Upper lobe of left lung (tissue), 6 donors: ENCODE measurements at regions not wholly inside any gene's neighbourhood (a gene's known extent, or its start where the extent isn't known, plus 50 kb on each side); places are given as distances from the start of the nearest gene placed in this dataset.

Experiments used
- ATAC-seq, 2 donors: fragments of 200-7000 bp; cut with Tn5 transposase; one replicate each; pipeline ENCODE4 v1.9.1; 2022; ENCODE audit warnings: mild to moderate bottlenecking in 2 of 2, moderate library complexity in 2 of 2; ENCODE audit not compliant: low FRiP score in 2 of 2
- DNase-seq, 2 donors: peaks; one replicate each; pipeline ENCODE4 v3.0.0-alpha.2; 2019 to 2020
- H3K27ac ChIP-seq, 4 donors: fragments of 200-600 bp; sonication (generic); one replicate each; pipeline ENCODE4 v1.5.1; 2016 to 2019
- H3K27me3 ChIP-seq, 4 donors: fragments of 200-600 bp; sonication (generic); one replicate each; pipeline ENCODE4 v1.5.1; 2017 to 2019
- H3K36me3 ChIP-seq, 4 donors: fragments of 200-600 bp; sonication (generic); one replicate each; pipeline ENCODE4 v1.5.1; 2016 to 2019
- H3K4me1 ChIP-seq, 4 donors: fragments of 200-600 bp; sonication (generic); one replicate each; pipeline ENCODE4 v1.5.1; 2018 to 2019
- H3K4me3 ChIP-seq, 4 donors: fragments of 200-600 bp; sonication (generic); one replicate each; pipeline ENCODE4 v1.5.1; 2017 to 2019; ENCODE audit warnings: mild to moderate bottlenecking in 2 of 4, moderate library complexity in 1 of 4
- H3K9me3 ChIP-seq, 4 donors: fragments of 200-600 bp; sonication (generic); one replicate each; pipeline ENCODE4 v1.5.1; 2018 to 2019
- EP300 ChIP-seq, 4 donors: sonication (generic); formaldehyde crosslinking; IDR thresholded peaks; one replicate each; pipeline ENCODE4 v1.5.1; 2017; ENCODE audit warnings: antibody characterized with exemption in 4 of 4, control low read depth in 2 of 4
- POLR2A ChIP-seq, 4 donors: fragments of 450-650 bp; IDR thresholded peaks; one replicate each; pipeline ENCODE4 v1.5.1; 2016 to 2017; ENCODE audit warnings: antibody characterized with exemption in 4 of 4, mild to moderate bottlenecking in 2 of 4
- POLR2AphosphoS5 ChIP-seq, 2 donors: sonication (generic); formaldehyde crosslinking; IDR thresholded peaks; one replicate each; pipeline ENCODE4 v1.5.1; 2017; ENCODE audit warnings: antibody characterized with exemption in 2 of 2
- WGBS, 2 donors: methylation state at CpG; one replicate each; pipeline ENCODE4 v1.1.5; 2017 to 2018; 5-methylcytosine and 5-hydroxymethylcytosine counted together
- TF ChIP-seq, protein P1 (sequence below), 6 experiments: fragments of 450-650 bp in 4 of 6; fragments of 200-600 bp in 2 of 6; sonication (generic) in 2 of 6; IDR thresholded peaks; one replicate each; pipeline ENCODE4 v1.5.1; 2016 to 2019; ENCODE audit warnings: antibody characterized with exemption in 6 of 6
- donor health status: DM: no; HTN: no; CAD: no; lungs with moderate emphysema.
- donor health status: DM: no; HTN: yes; CAD: no; lungs with severe emphysema.

- Histone ChIP-seq H3K4me3 (no peak overlapping the region), H3K27me3 (no peaks in the 10 kb centered on the region), H3K4me1 (no peaks in the 10 kb centered on the region), H3K9me3 (peaks cover 0 to 11% (median 7%) of the 10 kb centered on the region in 4 donors), H3K27ac (no peak overlapping the region), H3K36me3 (no peaks in the 10 kb centered on the region)
- WGBS, 2 donors = 90 to 98% methylated on average over 7 to 8 of the region's 8 CpGs
- TF ChIP-seq, protein P1, sequence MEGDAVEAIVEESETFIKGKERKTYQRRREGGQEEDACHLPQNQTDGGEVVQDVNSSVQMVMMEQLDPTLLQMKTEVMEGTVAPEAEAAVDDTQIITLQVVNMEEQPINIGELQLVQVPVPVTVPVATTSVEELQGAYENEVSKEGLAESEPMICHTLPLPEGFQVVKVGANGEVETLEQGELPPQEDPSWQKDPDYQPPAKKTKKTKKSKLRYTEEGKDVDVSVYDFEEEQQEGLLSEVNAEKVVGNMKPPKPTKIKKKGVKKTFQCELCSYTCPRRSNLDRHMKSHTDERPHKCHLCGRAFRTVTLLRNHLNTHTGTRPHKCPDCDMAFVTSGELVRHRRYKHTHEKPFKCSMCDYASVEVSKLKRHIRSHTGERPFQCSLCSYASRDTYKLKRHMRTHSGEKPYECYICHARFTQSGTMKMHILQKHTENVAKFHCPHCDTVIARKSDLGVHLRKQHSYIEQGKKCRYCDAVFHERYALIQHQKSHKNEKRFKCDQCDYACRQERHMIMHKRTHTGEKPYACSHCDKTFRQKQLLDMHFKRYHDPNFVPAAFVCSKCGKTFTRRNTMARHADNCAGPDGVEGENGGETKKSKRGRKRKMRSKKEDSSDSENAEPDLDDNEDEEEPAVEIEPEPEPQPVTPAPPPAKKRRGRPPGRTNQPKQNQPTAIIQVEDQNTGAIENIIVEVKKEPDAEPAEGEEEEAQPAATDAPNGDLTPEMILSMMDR (IDR thresholded peaks at IDR 0.05) = no peak
- TF ChIP-seq POLR2A (IDR thresholded peaks at IDR 0.05) = no peak
- TF ChIP-seq POLR2AphosphoS5 (IDR thresholded peaks at IDR 0.05) = no peak
- no peak for TF ChIP-seq EP300 (IDR thresholded peaks at IDR 0.05)
- DNase-seq (no peak), ATAC-seq (no peak)
These were observed 422.2 kb upstream of the SALL3 start for GRCh38 chr18:78557371-78557770.

DNA sequence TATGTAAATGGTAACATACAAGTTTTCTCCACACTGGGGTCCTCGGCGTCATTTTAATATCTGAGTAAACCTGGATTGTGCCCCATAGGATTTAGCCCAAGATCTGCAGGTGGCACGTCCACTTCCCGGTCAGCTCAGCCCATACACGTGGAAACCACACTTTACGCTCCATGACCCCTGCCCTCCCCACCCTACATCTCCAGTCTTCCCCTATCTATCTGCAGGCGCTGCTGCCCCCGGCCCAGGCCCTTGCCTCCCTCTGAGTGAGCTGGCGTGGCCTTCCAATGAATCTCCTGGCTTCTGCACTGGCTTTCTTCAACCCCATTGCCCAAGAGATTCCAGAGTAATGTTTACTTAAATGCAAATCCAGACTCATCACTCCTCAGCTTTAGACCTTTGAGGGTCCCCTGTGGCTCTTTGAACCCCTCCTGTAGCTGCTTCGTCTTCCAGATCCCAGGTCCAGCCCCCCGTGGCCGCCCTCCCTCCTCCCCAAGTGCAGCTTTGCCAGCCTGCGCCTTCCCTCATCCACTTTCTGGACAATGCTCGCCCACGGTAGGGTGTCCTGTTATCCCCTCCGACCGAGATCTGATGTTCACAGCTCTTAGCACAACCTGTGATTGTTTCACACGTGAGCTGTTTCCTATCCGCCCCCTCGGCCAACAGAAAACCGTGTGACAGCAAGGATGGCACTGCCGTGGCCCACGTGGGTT is 421.4 kb upstream of the SALL3 start:
- Histone ChIP-seq H3K4me1 (no peaks in the 10 kb centered on the region), H3K27ac (no peak overlapping the region), H3K27me3 (no peaks in the 10 kb centered on the region), H3K4me3 (no peak overlapping the region), H3K9me3 (peaks cover 0 to 11% (median 7%) of the 10 kb centered on the region in 4 donors), H3K36me3 (no peaks in the 10 kb centered on the region)
- 89 to 91% methylated on average over 23 of the region's 23 CpGs for WGBS, 2 donors
- TF ChIP-seq, protein P1 (IDR thresholded peaks at IDR 0.05) = no peak
- TF ChIP-seq EP300 (IDR thresholded peaks at IDR 0.05) (no peak), POLR2A (IDR thresholded peaks at IDR 0.05) (no peak), POLR2AphosphoS5 (IDR thresholded peaks at IDR 0.05) (no peak)
- ATAC-seq (no peak), DNase-seq (peak in 1 of 2 donors; percentile 61)

- no peaks in the 10 kb centered on the region for H3K36me3 ChIP-seq
- WGBS, 2 donors = 71 to 100% methylated on average over 2 to 17 of the region's 19 CpGs
These were observed 420.7 kb upstream of the SALL3 start for GRCh38 chr18:78558948-78559347.

DNA sequence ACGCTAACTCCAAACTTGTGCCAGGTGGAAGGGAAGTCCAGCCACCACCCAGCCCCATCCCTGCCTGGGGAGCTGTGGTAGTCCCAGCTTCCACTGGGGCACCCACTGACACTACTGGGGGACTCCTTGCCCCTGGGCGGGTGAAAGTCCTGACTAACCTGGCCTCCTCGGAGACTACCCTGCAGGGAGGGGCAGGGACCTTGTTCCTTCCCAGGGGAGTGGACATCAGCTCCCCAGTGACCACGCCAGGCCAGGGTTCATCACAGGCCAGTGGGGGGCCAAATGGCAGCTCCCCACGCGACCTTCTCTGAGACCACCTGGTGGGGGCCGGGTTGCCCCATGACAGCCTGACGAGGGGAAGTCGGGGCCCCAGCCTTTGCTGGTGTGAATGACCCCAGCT is 420.0 kb upstream of the SALL3 start:
- no peak for TF ChIP-seq POLR2AphosphoS5 (IDR thresholded peaks at IDR 0.05)

More at GRCh38 chr18:78558948-78559347, 420.7 kb upstream of the SALL3 start:
- H3K27ac ChIP-seq = no peak overlapping the region
- TF ChIP-seq EP300 (IDR thresholded peaks at IDR 0.05) (no peak), POLR2A (IDR thresholded peaks at IDR 0.05) (no peak), POLR2AphosphoS5 (IDR thresholded peaks at IDR 0.05) (no peak)
- TF ChIP-seq, protein P1 (IDR thresholded peaks at IDR 0.05) = no peak
- no peak overlapping the region for H3K4me3 ChIP-seq
- no peak for ATAC-seq
- no peak for DNase-seq
- H3K27me3 ChIP-seq = no peaks in the 10 kb centered on the region
- no peaks in the 10 kb centered on the region for H3K4me1 ChIP-seq
- H3K9me3 ChIP-seq = peaks cover 0 to 11% (median 7%) of the 10 kb centered on the region in 4 donors

DNA sequence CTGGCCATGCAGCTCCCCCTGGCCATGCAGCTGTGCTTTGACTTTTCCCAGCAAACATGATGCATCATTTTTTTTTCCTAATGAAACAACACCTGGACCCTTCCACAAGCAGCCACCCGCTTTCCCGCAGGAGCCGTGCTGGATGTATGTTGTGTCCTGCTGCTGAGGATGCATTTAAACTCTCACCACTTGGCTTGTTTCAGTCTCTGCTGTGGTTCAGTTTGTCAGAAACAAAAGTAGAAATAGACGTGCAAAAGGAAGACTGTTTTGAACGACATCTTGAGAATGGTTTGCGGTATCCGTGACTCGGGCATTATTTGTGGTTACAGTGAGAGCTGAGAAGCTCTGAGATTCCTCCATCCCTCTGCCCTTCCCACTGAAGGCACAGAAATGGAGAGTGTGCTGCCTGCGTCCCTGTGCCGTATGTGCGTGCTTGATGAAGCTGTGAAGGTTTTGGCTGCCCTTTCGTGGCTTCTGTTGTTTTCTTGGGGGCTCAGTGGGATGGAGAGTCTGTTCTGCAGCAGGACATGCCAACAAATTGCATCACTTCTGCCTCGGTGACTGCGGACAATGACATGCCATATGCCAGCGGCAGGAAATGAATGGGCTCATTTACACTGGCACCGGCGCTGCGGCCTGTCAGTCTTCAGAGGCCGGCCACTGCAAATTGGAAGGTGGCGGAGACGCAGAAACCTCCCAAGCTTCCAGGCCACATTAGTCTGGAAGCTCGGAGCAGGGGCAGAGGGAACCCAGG is 417.7 kb upstream of the SALL3 start:
- 79 to 80% methylated on average over 19 to 22 of the region's 22 CpGs for WGBS, 2 donors
- ATAC-seq = no peak

More for the DNA sequence above, 420.0 kb upstream of the SALL3 start:
- peak in 1 of 2 donors; percentile 61 for DNase-seq
- Histone ChIP-seq H3K4me3 (no peak overlapping the region), H3K27ac (no peak overlapping the region), H3K4me1 (no peaks in the 10 kb centered on the region), H3K9me3 (peaks cover 0 to 9% (median 5%) of the 10 kb centered on the region in 4 donors), H3K36me3 (no peaks in the 10 kb centered on the region), H3K27me3 (no peaks in the 10 kb centered on the region)
- no peak for ATAC-seq
- WGBS, 2 donors = 92 to 100% methylated on average over 2 to 9 of the region's 9 CpGs

More for the DNA sequence above, 417.7 kb upstream of the SALL3 start:
- no peaks in the 10 kb centered on the region for H3K36me3 ChIP-seq
- no peaks in the 10 kb centered on the region for H3K4me1 ChIP-seq
- H3K27me3 ChIP-seq = no peaks in the 10 kb centered on the region
- no peak overlapping the region for H3K27ac ChIP-seq
- TF ChIP-seq POLR2AphosphoS5 (IDR thresholded peaks at IDR 0.05) (no peak), POLR2A (IDR thresholded peaks at IDR 0.05) (no peak), EP300 (IDR thresholded peaks at IDR 0.05) (no peak)
- TF ChIP-seq, protein P1 (IDR thresholded peaks at IDR 0.05) = no peak
- no peak overlapping the region for H3K4me3 ChIP-seq
- peak in 1 of 2 donors; percentile 43 for DNase-seq
- no peaks in the 10 kb centered on the region for H3K9me3 ChIP-seq
